HG03095 (cell line): ENCODE measurements at regions not wholly inside any gene's neighbourhood (a gene's known extent, or its start where the extent isn't known, plus 50 kb on each side); places are given as distances from the start of the nearest gene placed in this dataset.

ENCODE experiments used
- ATAC-seq: cut with Tn5 transposase; IDR thresholded peaks from one replicate; pipeline ENCODE4 v1.9.1; 2021; ENCODE audit warnings: moderate library complexity; ENCODE audit not compliant: unreplicated experiment

DNA sequence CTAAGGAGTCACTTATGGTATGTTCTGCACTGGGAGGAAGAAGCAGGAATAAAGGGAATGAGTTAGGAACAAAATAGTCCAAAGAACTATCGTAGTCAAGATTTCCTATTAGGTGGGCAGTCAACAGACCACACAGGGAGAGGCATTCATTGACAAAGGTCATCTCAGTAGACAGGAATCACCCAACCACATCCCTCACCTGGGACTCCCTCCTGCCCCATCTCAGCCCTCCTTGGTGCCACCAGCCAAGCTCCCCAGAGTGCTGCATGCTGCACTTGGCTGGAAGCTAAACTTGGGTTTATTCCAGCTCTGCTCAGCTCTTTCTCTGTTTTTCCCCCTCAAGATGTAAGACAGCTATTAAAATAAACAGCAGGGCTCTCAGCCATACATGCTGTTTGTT, 72.3 kb upstream of the CTNNB1 start:
- no peak for ATAC-seq

DNA sequence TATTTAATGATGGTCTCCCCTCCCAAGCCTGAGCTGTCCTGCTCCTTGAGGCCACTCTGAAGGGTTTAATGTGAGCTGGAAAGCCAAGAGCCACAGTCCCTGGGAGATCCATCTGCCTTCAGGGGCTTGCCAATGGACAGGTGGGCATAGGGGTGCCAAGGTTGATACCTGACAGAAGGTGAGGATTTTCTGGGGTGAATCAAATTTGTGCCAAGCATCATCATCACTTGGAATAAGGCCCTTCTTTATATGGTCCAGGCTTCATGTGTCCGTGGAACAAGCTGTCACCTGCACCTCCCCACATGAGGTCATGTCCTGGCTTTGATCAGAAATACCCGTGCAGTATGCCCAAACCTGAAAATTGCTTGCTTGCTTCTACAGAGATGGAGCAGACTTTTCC, 71.9 kb upstream of the CTNNB1 start:
- ATAC-seq: no peak

DNA sequence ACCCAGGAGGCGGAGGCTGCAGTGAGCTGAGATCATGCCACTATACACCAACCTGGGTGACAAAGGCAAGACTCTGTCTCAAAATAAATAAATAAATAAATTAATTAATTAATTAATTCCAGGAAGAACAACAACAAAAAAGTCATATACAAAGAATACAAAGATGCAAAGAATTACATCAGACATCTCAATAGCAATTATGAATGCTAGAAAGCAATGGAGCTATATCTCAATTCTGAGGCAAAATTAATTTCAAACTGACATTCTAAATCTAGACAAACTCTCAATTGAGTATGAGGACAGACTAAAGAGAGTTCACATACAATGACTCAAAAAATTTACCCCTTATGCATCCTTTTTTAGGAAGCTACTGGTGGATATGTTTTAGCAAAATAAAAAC, 69.6 kb upstream of the CTNNB1 start:
- no peak for ATAC-seq

DNA sequence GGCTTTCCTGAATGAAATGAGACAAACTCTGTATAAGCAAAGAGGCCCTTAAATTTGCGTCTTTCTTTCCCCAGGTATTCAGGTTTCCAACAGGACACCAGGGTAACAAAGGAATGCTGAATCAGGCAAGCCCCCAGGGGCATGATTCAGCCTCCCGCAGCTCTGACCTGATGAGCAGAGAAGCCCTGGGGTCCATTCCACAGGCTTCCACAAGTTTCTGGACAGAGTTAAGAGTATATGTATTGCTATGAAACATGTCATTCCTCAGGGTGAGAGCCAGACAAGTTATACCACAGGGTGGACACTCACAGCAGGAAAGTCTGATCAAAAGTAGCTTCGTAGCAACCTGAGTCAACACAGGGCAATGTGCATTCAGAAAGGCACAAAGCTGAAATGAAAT, 68.1 kb upstream of the CTNNB1 start:
- ATAC-seq: no peak

DNA sequence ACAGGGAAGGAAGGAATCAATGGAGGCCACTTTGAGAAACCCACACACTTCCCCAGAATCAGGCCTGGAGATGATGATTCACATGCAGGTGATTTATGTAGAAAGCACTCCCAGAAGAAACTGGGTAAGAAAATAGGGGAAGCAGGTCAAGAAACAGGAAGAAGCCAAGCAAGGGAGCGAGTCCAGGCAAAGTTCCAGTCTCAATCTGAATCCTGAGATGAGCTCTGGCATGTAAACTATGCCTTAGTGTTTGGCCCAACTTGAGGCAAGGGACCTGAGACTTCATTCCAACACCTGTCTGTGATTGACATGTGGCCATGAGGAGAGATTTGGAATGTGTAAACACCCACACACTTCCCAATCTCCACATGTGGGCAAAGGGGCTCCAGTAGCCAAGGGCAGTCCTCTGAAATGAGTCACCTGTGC, 61.6 kb upstream of the CTNNB1 start:
- ATAC-seq: no peak

DNA sequence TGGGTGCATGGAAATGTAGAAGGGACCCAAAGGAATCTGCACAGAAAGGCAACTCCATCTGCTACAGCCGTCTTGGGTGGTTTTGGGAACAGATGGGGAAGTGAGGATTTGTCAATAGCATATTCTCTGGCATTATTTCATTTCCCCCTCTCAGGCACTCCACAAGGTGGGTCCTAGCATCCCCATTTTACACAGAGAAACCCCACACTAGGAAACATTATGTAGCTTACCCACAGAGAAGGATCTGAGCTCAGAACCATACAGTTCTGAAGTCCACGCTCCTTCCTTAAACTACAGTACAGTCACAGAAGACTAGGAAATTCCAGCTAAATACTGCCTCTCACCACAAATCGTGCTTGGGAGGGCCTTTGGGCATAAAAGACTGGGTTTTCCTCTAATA, 61.2 kb upstream of the CTNNB1 start:
- ATAC-seq: no peak

DNA sequence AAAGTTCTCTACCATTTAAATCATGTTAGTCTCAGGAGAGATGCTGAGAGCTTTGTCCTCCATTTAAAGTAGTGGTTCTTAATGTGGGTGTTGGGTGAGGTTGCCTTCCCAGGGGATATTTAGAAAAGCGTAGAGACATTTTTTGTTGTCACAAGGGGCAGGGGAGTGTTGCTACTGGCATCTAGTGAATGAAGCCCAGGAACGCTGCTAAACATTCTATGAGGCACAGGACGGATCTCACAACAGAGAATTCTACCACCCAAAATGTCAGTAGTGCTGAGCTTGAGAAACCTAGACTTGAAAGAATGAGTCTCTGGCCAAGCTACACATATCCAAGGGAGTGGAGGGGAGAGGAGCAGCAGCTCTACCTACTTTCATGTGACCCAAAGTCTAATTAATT, 60.7 kb upstream of the CTNNB1 start:
- no peak for ATAC-seq

DNA sequence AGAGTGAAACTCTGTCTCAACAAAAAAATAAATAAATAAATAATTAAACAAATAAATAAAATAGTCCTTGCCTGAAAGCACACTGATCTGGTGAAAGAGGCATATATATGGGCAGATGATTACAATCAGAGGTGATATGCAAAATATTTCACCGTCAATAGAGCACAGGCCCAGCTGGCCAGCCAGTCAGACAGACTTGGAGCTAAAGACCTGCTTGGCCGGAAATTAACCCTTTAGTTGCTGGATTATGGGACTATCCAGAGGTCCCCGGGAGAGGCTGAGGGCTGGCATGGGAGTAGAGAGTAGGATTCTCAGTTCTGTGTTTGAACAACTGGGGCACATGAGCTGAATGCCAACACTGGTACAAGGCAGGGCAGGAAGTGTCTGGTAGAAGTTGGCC, 59.1 kb upstream of the CTNNB1 start:
- ATAC-seq: no peak

DNA sequence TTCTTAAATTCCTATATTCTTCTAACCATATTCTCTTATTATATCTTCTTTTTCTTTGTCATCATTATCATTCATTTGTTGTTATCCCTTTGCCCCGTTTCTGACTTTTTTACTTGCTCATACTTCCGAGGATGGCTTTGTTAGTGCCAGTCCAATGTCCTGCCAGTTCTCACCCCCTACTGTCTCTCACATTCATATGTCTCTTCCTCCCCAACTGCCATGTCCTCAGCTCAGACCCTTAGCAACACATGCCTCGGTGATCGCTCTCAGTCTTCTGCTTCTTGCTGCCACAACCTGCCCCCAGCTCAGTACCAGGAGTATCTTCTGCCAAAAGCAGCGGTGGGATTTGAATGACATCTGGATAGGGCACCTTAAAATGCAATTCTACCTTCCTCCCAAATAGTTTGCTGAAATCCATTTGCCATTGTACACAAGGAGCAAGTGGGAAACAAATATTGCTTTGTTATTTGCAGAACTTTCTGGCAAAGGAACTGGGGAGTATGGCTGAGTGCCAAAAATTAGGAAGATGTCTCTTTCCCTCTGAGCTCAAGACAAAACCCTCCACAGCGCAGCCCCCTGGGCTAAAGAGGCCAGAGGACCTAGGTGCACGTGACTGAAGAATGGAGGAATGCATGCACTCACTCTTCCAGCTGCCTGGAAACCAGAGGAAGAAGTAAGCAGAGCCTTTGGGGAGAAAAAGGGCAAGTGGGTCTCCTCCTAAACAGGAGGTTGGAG, 57.7 kb upstream of the CTNNB1 start:
- ATAC-seq: no peak

DNA sequence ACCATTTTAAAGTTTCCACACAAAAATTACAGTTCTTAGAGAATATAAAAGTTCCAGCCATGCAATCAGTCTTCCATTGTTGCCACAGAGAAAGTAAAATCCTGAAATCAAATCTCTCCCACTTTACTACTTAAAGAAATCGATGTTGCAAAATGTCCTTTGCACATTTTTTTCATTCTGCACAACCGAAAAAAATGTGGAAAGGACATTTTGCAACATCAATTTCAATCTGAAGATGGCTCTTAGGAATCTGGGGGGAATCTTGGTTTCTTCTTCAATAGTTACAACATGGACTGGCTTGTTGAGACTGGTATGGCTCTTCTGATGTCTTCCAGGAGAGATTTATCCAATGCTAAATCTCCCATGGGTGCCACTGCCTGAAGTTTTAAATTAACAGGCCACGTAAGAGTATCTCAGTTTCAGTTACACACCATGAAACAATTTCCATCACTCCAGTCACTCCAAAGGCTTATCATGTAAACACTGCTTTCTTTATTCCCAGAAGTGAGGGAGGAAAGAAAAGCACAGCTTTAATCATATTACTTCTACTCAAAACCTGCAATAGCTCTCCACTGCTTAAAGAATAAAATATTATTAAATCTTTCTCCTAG, 55.8 kb upstream of the CTNNB1 start:
- no peak for ATAC-seq

DNA sequence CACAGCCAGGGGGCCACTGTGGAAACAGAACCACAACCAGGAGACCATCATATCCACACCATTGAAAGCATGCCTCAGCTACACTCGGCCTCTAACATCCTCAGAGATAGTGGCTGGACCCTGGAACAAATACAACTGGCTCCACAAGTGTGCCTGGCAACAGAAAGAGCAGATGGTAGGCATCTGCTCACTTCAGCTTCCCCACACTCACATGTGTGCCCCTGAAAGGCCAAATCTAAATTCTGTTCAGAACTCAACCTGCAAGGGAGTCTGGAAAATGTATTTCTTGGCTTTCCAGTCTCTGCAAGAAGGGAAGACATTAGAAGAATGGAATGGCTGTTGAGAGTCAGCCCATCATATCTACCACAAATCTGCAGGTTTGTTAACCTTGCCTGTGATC, 54.7 kb upstream of the CTNNB1 start:
- ATAC-seq: no peak

DNA sequence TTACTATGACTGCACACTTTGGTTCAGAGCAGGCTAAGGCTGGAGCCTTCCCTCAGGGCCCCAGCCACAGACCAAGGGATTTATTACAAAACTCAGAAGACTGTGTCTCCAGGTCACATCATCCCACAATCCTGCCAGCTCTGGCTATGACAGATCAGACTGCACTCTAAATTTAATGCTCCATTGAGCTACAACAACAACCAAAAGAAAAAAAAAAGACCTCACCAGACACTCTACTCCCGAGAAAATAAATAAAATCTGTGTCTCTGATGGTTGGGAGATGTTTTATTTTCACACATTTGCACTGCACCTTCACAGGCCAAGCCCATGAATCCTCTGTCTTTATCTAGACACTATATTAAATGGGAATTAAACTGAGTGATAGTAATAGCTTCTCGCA, 50.8 kb upstream of the CTNNB1 start:
- no peak for ATAC-seq

DNA sequence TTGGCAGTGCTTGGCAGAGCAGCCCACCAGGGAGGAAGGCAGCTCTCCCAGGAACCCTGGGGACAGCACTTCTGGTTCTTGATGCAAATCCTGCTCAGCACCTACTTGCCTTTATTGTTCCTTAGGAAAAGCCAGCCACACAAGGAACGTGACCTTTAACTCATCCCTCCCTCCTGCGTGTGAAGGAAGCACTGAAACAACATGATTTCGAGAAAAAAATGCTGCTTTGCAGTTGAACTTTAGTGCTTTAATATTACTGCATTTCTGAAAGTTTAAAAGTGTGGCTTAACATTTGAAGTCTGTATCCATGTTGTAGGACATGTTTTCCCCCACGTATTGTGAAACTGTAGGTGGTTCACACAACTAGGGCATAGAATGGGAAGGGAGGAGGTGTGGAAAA, 50.4 kb upstream of the CTNNB1 start:
- no peak for ATAC-seq
